ENCODE measurements at regions not wholly inside any gene's neighbourhood (a gene's known extent, or its start where the extent isn't known, plus 50 kb on each side); places are given as distances from the start of the nearest gene placed in this dataset.

GRCh38 chr5:58153255-58153654 is 306.6 kb downstream of the PLK2 start:
- peaks cover 0 to 24% (median 9%) of the 10 kb centered on the region in 12 donors for H3K4me1 ChIP-seq
- H3K4me3 ChIP-seq, result no peak overlapping the region
- no peaks in the 10 kb centered on the region for H3K36me3 ChIP-seq
- intact Hi-C loops (cut with DNase I), result loop anchor here in 1 of 10 donors (10.0 kb wide), 1 partner anchor 302 kb away; no protein-coding TSS in a partner anchor
- WGBS, 4 donors, result 83 to 89% (median 88%) methylated on average over 7 of the region's 7 CpGs
- peaks cover 0 to 5% (median 0%) of the 10 kb centered on the region in 12 donors for H3K9me3 ChIP-seq
- H3K27ac ChIP-seq, result no peak overlapping the region
- no peak for TF ChIP-seq CTCF (IDR thresholded peaks at IDR 0.05)
- TF ChIP-seq POLR2A (IDR thresholded peaks at IDR 0.05), result no peak
- no peak for ATAC-seq
- no peak for DNase-seq
- H3K27me3 ChIP-seq, result no peaks in the 10 kb centered on the region

GRCh38 chr5:58151414-58151813 is 308.5 kb downstream of the PLK2 start:
- intact Hi-C loops (cut with DNase I), result loop anchor here in 1 of 10 donors (10.0 kb wide), 1 partner anchor 303 kb away; no protein-coding TSS in a partner anchor
- no peak for DNase-seq
- Histone ChIP-seq H3K27me3 (no peaks in the 10 kb centered on the region), H3K27ac (no peak overlapping the region), H3K36me3 (no peaks in the 10 kb centered on the region), H3K4me1 (peaks cover 0 to 8% (median 1%) of the 10 kb centered on the region in 12 donors), H3K9me3 (peaks cover 0 to 5% (median 0%) of the 10 kb centered on the region in 12 donors), H3K4me3 (no peak overlapping the region)
- no peak for ATAC-seq
- TF ChIP-seq CTCF (IDR thresholded peaks at IDR 0.05), result no peak
- TF ChIP-seq POLR2A (IDR thresholded peaks at IDR 0.05), result no peak
- WGBS, 4 donors, result 92 to 99% (median 96%) methylated on average over 1 of the region's 1 CpG

- ATAC-seq (no peak), DNase-seq (no peak)
- no peak for TF ChIP-seq POLR2A (IDR thresholded peaks at IDR 0.05)
- TF ChIP-seq CTCF (IDR thresholded peaks at IDR 0.05), result no peak
- intact Hi-C loops (cut with DNase I), result loop anchor here in 1 of 10 donors (10.0 kb wide), 1 partner anchor 304 kb away; no protein-coding TSS in a partner anchor
- Histone ChIP-seq H3K4me1 (peaks cover 0 to 3% (median 0%) of the 10 kb centered on the region in 12 donors), H3K27me3 (no peaks in the 10 kb centered on the region), H3K9me3 (peaks cover 0 to 5% (median 0%) of the 10 kb centered on the region in 12 donors), H3K4me3 (no peak overlapping the region), H3K27ac (no peak overlapping the region), H3K36me3 (no peaks in the 10 kb centered on the region)
- 95 to 100% (median 99%) methylated on average over 2 of the region's 2 CpGs for WGBS, 4 donors
These were observed 309.0 kb downstream of the PLK2 start for GRCh38 chr5:58150926-58151325.

GRCh38 chr5:58149746-58150145 is 310.1 kb downstream of the PLK2 start:
- 87 to 96% (median 91%) methylated on average over 4 of the region's 4 CpGs for WGBS, 4 donors
- H3K9me3 ChIP-seq, result peaks cover 0 to 5% (median 0%) of the 10 kb centered on the region in 12 donors
- DNase-seq (no peak), ATAC-seq (no peak)
- H3K27me3 ChIP-seq, result no peaks in the 10 kb centered on the region
- intact Hi-C loops (cut with DNase I), result loop anchor here in 1 of 10 donors (10.0 kb wide), 1 partner anchor 305 kb away; no protein-coding TSS in a partner anchor
- TF ChIP-seq CTCF (IDR thresholded peaks at IDR 0.05), result no peak
- TF ChIP-seq POLR2A (IDR thresholded peaks at IDR 0.05), result no peak
- H3K27ac ChIP-seq, result no peak overlapping the region
- H3K4me3 ChIP-seq, result no peak overlapping the region
- no peaks in the 10 kb centered on the region for H3K36me3 ChIP-seq
- no peaks in the 10 kb centered on the region for H3K4me1 ChIP-seq
